Epithelial cell of proximal tubule (primary cell): ENCODE measurements at regions not wholly inside any gene's neighbourhood (a gene's known extent, or its start where the extent isn't known, plus 50 kb on each side); places are given as distances from the start of the nearest gene placed in this dataset.

Experiments
- DNase-seq: peaks from one replicate; pipeline ENCODE4 v3.0.0-alpha.2; 2011; ENCODE audit warnings: low read depth
- H3K4me3 ChIP-seq: 2 replicates; pipeline ENCODE4 v1.5.1; 2011; ENCODE audit warnings: low read depth, mild to moderate bottlenecking, low read length
- CTCF ChIP-seq: conservative IDR thresholded peaks from 2 replicates; pipeline ENCODE4 v1.5.1; 2012; ENCODE audit warnings: low read depth, mild to moderate bottlenecking, low read length

GRCh38 chr9:23590276-23591000, 235.6 kb downstream of the ELAVL2 start:
- no peak overlapping the region for H3K4me3 ChIP-seq
- TF ChIP-seq CTCF, result no peak
- DNase-seq, result no peak

DNA sequence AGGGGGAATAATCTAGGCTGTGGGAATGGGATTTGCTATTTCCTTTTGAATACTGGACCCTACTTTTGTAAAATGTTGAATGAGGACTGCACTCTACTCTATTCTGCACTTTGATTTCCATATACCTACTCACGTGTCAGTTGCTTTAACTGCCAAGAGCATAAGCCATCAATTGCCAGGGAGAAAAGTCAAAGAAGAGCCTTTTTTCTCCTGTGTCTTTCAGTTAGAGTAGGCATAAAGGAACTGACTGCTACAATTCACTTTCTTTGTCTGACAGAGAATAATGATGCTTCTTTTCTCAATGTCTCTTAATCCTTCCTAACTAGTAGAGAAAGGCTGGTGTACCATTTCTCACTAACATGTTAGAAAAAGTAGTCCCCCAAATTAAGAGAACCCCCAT, 231.6 kb downstream of the ELAVL2 start:
- no peak for DNase-seq
- H3K4me3 ChIP-seq, result no peak overlapping the region
- TF ChIP-seq CTCF, result no peak

GRCh38 chr9:23596913-23597634, 229.0 kb downstream of the ELAVL2 start:
- no peak overlapping the region for H3K4me3 ChIP-seq
- DNase-seq, result no peak
- TF ChIP-seq CTCF, result no peak

- TF ChIP-seq CTCF, result no peak
- H3K4me3 ChIP-seq, result no peak overlapping the region
- no peak for DNase-seq
Observed at GRCh38 chr9:23598994-23599393, 227.0 kb downstream of the ELAVL2 start.

DNA sequence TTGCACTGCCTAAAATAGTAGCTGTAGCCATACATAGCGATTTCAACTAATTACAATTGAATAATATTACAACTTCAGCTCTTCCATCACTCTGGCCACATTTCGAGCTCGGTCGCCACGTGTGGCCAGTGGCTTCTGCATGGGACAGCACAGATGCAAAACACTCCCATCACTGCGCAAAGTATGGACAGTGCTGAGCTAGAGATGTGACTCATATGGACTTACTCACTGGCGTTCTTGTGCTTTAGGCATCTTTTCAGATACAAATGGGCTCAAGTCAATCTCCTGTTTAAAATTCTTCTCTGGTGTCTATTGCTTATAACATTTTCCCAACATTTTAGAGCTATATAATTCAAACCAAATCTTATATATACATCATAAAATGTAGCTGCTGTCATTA, 222.7 kb downstream of the ELAVL2 start:
- no peak for DNase-seq
- H3K4me3 ChIP-seq, result no peak overlapping the region
- no peak for TF ChIP-seq CTCF

DNA sequence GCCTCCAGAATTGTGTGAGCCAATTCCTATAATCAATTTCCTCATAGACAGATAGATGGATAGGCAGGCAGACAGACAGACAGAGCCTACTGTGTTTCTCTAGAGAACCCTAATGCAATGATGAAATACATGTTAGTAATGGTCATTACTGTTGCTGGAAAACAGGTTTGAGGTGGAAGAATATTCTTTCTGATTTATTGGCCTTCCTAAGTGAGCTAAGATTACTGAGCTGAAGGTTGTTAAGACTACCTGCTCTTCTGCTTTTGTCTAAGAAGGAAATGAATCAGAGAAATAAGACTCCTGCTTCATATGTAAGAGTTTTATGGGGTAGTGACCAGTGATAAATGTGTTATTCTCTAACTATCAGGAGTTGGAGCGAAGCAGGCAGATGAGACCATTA, 219.9 kb downstream of the ELAVL2 start:
- DNase-seq, result no peak
- no peak for TF ChIP-seq CTCF
- no peak overlapping the region for H3K4me3 ChIP-seq

DNA sequence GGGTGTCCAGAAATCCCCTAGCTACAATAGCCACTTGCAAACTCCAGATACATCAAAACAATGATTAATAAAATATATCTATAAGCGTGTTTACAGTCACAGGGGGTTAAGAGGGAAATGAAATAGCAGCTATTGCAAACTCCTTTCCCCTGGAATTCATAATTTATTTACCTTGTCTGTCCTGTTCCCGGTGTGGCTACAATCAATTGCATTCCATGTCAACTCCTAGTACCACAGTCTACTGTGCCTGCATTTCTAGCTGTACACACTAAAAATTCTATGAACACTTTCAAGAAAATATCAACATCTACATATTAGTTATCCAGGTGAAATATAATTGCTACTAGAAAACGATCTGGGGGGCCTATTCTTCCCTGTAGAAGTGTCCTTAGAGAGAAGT, 217.6 kb downstream of the ELAVL2 start:
- no peak for TF ChIP-seq CTCF
- no peak for DNase-seq
- H3K4me3 ChIP-seq, result no peak overlapping the region
